ENCODE measurements at regions not wholly inside any gene's neighbourhood (a gene's known extent, or its start where the extent isn't known, plus 50 kb on each side); places are given as distances from the start of the nearest gene placed in this dataset.

GRCh38 chr5:120055858-120056257 lies 408.2 kb upstream of the PRR16 start (continued):
- TF ChIP-seq PBX3 (CRISPR knock-in tag; IDR thresholded peaks at IDR 0.05) (no peak), GFI1B (tag by site-specific recombination; IDR thresholded peaks at IDR 0.05) (no peak), ZBTB26 (tag by site-specific recombination; optimal IDR thresholded peaks at IDR 0.05) (no peak), ZNF354C (tag by site-specific recombination; IDR thresholded peaks at IDR 0.05; ENCODE audit: borderline replicate concordance, low read depth) (no peak), ZNF623 (tag by site-specific recombination; IDR thresholded peaks at IDR 0.05) (no peak), ZNF677 (tag by site-specific recombination; IDR thresholded peaks at IDR 0.05) (no peak), MEIS1 (CRISPR knock-in tag; IDR thresholded peaks at IDR 0.05; ENCODE audit: borderline replicate concordance) (no peak), ZSCAN16 (tag by site-specific recombination; IDR thresholded peaks at IDR 0.05) (no peak), ZNF701 (tag by site-specific recombination; IDR thresholded peaks at IDR 0.05) (no peak), ZNF76 (tag by site-specific recombination; IDR thresholded peaks at IDR 0.05; ENCODE audit: borderline replicate concordance, low read depth) (no peak), ZNF10 (tag by site-specific recombination; IDR thresholded peaks at IDR 0.05) (no peak)
- TF ChIP-seq, protein P1, sequence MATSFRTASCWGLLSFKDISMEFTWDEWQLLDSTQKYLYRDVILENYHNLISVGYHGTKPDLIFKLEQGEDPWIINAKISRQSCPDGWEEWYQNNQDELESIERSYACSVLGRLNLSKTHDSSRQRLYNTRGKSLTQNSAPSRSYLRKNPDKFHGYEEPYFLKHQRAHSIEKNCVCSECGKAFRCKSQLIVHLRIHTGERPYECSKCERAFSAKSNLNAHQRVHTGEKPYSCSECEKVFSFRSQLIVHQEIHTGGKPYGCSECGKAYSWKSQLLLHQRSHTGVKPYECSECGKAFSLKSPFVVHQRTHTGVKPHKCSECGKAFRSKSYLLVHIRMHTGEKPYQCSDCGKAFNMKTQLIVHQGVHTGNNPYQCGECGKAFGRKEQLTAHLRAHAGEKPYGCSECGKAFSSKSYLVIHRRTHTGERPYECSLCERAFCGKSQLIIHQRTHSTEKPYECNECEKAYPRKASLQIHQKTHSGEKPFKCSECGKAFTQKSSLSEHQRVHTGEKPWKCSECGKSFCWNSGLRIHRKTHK (tag by site-specific recombination; IDR thresholded peaks at IDR 0.05): no peak

- TF ChIP-seq, protein P2, sequence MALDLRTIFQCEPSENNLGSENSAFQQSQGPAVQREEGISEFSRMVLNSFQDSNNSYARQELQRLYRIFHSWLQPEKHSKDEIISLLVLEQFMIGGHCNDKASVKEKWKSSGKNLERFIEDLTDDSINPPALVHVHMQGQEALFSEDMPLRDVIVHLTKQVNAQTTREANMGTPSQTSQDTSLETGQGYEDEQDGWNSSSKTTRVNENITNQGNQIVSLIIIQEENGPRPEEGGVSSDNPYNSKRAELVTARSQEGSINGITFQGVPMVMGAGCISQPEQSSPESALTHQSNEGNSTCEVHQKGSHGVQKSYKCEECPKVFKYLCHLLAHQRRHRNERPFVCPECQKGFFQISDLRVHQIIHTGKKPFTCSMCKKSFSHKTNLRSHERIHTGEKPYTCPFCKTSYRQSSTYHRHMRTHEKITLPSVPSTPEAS (tag by site-specific recombination; IDR thresholded peaks at IDR 0.05): no peak
- TF ChIP-seq, protein P3, sequence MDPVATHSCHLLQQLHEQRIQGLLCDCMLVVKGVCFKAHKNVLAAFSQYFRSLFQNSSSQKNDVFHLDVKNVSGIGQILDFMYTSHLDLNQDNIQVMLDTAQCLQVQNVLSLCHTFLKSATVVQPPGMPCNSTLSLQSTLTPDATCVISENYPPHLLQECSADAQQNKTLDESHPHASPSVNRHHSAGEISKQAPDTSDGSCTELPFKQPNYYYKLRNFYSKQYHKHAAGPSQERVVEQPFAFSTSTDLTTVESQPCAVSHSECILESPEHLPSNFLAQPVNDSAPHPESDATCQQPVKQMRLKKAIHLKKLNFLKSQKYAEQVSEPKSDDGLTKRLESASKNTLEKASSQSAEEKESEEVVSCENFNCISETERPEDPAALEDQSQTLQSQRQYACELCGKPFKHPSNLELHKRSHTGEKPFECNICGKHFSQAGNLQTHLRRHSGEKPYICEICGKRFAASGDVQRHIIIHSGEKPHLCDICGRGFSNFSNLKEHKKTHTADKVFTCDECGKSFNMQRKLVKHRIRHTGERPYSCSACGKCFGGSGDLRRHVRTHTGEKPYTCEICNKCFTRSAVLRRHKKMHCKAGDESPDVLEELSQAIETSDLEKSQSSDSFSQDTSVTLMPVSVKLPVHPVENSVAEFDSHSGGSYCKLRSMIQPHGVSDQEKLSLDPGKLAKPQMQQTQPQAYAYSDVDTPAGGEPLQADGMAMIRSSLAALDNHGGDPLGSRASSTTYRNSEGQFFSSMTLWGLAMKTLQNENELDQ (tag by site-specific recombination; IDR thresholded peaks at IDR 0.05; ENCODE audit: low read depth): no peak
- no peak for TF ChIP-seq ZNF398 (tag by site-specific recombination; IDR thresholded peaks at IDR 0.05)
- TF ChIP-seq ZNF670 (tag by site-specific recombination; IDR thresholded peaks at IDR 0.05; ENCODE audit: low read depth): no peak
- no peak for TF ChIP-seq ZNF266 (tag by site-specific recombination; IDR thresholded peaks at IDR 0.05; ENCODE audit: low read depth)
- TF ChIP-seq ZBTB1 (tag by site-specific recombination; IDR thresholded peaks at IDR 0.05): no peak
- TF ChIP-seq ZNF473 (tag by site-specific recombination; IDR thresholded peaks at IDR 0.05): no peak
- ChIA-PET POLR2A (no interaction called here), CTCF (interaction anchor here (0.6 kb wide), 1 partner anchor 740 kb away, joined by 6 read pairs; no protein-coding TSS in a partner anchor)
- Histone ChIP-seq H3K4me3 (ENCODE audit: low read depth, low read length) (no peak overlapping the region), H3K4me1 (ENCODE audit: control insufficient read depth, insufficient read depth, low read length) (no peaks in the 10 kb centered on the region), H3K27ac (ENCODE audit: extremely low read depth, low read depth, low read length) (no peak overlapping the region), H3K36me3 (ENCODE audit: control insufficient read depth in 2 of 2, insufficient read depth in 1 of 2, low read length in 2 of 2) (no peaks in the 10 kb centered on the region), H3K9me3 (ENCODE audit: control insufficient read depth, insufficient read depth, low read depth, low read length) (no peaks in the 10 kb centered on the region)
Measured at GRCh38 chr5:120062515-120062917, 401.6 kb upstream of the PRR16 start.

All from HEK293 (cell line).